ENCODE measurements at regions not wholly inside any gene's neighbourhood (a gene's known extent, or its start where the extent isn't known, plus 50 kb on each side); places are given as distances from the start of the nearest gene placed in this dataset.

DNA sequence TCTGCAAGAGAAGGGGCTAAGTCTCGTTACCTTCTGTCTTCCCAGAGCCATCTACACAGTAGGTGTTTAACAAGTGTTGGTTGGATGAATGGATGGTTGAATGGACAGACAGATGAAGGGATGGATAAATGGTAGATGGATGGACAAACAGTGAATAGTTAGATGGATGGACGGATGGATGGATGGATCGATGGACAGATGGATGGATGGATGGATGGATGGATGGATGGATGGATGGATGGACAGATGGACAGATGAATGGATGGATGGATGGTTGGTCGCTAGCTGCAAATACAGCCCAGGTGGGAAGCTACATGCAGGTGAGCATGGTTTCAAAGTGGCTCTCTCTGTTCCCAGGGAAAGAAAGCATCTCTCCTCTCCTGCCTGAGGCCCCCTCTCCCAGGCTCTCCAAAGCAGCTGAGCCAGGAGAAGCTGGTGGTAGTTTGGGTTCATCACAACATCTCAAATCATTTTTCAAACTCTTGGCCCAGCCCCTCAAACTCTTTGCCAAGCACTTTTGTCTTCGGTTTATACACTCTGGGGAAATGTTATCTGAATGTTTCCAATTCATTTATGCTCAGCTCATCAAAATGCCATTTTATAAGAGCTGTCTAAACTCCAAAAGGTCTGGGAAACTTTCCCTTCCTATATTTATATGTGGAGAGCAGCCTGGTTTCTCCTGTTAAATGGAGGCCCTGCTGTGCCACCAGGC lies 192.7 kb downstream of the ANAPC1 start:
- ATAC-seq (no peak), DNase-seq (no peak)
- intact Hi-C loops (cut with DNase I): no loop called here

DNA sequence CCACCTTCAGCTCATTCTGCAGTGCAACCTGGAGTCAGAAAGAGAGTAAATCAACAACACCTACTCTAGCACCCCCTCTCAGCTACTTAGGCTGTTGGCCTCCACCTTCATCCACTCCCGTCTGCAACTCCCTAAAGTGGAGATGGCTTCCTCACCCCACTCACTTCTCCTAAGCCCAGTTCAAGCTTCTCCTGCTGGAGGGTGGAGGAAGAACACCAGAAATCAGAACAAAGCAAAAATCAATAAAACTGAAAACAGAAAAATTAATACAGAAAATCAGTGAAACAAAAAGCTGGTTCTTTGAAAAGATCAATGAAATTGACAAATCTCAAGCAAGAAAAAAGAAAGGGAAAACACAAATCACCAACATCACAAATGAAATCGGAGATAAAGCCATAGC lies 191.7 kb downstream of the ANAPC1 start:
- DNase-seq (no peak), ATAC-seq (no peak)
- intact Hi-C loops (cut with DNase I): no loop called here

DNA sequence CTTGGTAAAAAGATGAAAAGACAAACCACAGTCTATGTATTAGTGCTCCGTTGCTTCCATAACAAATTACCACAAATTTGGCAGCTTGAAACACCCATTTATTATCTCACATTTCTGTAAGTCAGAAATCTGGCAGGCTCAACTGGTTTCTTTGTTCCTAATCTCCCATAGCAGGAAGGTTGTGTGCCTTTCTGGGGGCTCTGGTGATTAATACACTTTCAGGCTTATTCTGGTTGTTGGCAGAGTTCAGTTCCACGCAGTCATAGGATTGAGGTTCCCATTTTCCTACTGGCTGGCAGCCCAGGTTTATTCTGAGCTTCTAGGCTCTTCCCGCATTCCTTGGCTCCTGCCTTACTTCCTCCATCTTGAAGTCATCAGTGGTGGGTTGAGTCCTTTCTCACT lies 189.3 kb downstream of the ANAPC1 start:
- intact Hi-C loops (cut with DNase I): no loop called here
- peak in 1 of 2 donors; percentile 60 for ATAC-seq
- peak; percentile 41 for DNase-seq

DNA sequence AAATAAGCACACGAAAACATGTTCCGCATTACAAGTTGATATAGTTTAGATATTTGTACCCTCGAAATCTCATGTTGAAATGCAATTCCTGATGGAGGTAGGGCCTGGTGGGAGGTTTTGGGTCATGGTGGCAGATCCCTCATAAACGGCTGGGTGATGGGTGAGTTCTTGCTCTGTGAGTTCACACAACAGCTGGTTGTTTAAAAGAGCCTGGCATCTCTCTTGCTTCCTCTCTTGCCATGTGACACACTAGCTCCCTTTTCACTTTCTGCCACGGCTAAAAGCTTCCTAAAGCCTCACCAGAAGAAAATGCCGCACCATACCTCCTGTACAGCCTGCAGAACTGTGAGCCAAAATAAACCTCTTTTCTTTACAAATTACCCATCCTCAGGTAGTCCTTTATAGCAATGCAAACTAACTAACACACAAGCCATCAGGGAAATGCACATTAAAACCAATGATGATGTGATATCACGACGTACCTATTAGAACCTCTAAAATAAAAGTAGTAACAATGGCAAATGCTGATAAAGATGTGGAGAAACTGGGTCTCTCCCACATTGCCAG lies 188.5 kb downstream of the ANAPC1 start:
- ATAC-seq (no peak), DNase-seq (no peak)
- intact Hi-C loops (cut with DNase I): no loop called here

DNA sequence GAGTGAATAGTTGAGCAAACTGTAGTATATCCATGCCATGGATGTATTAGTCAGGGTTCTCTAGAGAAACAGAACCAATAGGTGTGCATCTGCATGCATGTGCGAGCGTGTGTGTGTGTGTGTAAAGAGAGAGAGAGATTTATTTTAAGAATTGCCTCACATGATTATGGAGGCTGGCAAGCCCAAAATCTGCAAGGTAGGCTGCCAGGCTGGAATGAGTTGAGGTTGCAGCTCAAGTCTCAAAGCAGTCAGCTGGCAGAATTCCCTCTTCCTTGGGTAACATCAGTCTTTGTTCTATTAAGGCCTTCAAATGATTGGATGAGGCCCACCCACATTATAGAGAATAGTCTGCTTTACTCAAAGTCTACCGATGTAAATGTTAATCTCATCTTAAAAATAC lies 187.8 kb downstream of the ANAPC1 start:
- DNase-seq (no peak), ATAC-seq (no peak)
- intact Hi-C loops (cut with DNase I): no loop called here

DNA sequence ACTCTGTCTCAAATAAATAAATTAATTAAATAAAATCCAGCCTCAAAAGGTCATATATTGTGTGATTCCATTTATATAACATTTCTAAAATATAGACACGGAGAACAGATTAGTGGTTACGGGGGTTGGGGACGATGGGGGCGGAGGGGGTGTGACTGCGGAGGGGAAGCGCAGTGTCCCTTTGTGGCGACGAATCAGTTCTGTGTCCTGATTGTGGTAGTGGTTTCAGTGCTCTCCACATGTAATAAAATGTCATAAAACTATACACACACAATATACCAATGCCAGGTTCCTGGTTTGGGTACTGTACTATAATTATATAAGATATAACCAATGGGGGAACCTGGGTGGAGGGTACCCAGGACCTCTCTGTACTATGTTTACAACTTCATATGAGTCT lies 186.4 kb downstream of the ANAPC1 start:
- ATAC-seq (no peak), DNase-seq (no peak)
- intact Hi-C loops (cut with DNase I): no loop called here

DNA sequence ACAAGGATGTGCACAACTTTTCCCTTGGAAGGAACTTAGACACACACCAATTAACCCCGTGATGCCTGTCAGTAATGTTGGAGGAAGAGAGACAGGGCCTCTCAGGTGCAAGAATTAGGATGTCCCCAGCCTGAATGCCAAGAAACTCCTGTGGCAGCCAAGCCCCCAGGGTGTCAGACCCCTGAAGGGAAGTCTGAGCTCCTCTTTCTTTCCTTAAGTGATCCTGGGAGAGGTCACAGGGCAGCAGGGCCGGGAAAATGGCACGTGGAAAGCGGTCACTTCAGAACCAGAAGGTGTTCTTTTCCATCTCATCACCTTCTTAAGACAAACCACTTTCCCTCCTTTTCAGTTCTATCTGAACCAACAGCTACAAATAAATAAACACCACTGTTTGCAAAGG lies 185.9 kb downstream of the ANAPC1 start:
- DNase-seq (no peak), ATAC-seq (no peak)
- intact Hi-C loops (cut with DNase I): no loop called here

DNA sequence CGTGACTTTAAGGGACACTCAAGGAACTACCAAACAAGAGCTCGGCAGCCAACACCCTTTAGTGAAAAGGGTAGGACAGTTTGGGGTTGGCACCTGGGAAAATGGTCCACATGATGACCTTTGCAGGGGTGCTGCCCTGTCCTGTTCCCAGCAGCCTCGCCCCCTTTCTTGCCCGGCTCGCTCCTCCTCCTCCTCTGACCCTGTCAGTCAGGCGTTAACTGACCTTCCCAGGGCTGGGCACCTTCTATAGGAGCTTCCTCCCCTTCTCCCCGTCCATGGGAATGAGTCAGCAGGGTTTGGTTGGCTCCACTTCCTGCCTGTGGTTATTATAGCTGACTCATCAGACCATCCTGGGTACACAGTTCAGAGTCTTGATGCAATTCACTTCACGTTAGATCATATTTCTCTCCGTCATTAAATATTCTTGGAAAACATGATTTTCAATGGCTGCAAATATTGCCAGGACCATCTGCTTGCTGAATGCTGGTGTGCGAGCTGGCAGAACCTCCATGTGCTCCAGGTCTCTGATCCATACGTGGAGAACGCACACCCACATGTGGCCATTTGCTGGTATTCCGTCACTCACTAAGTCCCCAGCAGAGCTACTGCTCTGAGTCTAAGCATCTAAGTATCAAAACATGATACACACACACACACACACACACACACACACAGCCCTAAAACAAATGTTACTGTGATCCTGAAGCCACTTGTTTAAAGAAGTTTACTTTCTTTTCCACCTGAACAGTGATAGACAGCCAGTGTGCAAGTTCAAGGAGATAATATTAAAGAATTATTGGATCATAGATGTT lies 185.0 kb downstream of the ANAPC1 start:
- DNase-seq: peak; percentile 68
- peak; percentile 86 to 94 for ATAC-seq
- intact Hi-C loops (cut with DNase I): no loop called here

DNA sequence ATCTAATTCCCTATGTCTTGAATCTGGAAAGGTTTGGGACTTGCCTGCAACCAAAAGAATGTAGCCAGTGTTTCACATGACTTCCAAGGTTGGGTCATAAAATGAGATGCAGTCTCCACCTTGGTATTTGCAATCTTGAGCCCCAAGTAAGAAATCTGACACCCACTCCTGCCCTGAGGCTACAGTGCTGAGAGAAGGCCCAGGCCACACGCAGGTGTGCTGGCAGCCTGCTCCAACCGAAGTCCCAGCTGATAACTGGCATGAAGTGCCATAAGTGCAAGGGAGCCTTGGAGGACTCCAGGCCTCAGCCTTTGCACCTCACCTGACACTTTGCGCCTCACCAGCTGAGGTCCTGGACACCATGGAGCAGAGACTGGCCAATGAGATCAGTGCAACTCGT lies 182.7 kb downstream of the ANAPC1 start:
- intact Hi-C loops (cut with DNase I): no loop called here
- ATAC-seq: no peak
- DNase-seq: no peak

DNA sequence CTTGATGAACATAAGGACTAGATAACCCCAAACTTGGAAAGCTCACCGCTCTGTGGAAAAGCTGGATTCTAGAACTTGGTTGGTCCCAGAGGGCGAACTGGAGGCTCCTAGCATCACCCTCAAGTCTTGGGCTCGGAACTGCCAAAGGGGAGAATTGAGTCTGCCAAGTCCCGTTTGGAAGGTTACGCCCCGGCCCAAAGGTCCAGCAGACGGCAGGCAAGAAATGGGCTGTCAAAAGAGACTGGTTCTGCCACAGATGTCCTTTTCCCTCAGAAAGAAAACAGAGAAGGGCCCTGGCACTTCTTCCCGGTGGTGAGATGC lies 182.2 kb downstream of the ANAPC1 start:
- no peak for DNase-seq
- intact Hi-C loops (cut with DNase I): no loop called here
- no peak for ATAC-seq

DNA sequence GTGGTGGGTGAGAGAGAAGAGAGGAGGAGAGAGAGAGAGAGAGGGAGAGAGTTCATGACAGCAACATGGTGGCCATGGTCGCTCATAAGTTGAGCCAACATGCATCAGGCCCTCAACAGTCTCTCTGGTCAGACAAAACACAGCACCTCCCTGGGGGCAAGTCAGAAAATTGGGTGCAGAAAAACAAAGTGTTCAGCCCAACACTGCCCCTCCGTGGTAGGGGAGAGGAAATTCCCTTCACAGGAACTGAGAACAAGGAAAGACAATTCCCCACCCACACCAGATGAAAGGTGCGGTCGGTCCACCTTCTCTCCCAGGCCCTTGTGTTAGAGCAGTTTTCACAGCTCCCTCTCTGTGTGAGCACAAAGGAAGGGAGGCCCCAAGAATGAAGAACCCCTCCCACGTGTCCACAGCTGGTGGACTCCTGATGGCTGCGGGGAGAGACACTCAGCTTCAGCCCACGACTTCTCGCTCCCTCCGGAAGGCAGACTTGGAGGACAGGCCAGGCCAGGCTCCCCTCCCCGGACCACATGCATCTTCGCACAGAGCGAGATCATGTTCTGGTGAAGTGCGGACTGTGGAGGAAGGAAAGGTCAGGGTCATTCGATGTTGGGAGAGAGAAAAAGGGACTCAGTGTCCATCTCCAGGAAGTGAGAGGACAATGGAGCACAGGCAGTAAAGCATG lies 181.7 kb downstream of the ANAPC1 start:
- peak; percentile 39 for DNase-seq
- intact Hi-C loops (cut with DNase I): no loop called here
- ATAC-seq: peak; percentile 15 to 41

DNA sequence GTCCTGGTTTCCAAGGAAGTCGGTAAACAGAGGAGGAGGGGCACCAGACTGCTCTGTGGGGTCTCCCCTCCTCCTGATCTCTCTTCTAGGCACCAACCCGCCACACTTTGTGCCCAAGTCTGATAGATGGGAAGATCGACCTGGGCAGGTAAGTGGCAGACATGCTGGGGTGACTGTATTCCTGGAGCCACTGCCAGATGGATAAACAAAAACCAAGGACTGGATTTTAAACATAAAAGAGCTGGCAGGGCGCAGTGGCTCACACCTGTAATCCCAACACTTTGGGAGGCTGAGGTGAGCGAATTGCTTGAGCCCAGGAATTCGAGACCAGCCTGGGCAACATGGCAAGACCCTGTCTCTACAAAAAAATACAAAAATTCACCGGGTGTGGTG lies 181.2 kb downstream of the ANAPC1 start:
- intact Hi-C loops (cut with DNase I): no loop called here
- no peak for ATAC-seq
- DNase-seq: no peak

DNA sequence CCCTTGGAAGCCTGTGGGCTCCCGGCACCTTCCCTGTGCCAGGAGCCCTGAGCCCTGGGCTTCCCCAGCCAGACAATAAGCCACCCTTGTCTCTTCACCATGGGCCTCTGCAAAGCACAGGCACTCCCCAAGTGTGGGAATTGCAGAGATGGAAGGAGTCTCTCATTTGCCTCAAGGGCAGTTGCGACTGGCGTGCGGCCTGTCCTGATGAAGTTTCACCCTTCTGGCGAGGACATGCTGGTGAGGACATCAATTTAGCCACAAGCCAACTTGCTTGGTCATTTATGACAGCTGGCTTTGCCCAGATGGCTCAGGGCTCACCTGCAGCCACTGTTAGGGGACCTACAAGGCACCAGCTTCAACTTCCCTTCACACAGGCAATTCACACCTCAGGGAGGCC lies 180.2 kb downstream of the ANAPC1 start:
- intact Hi-C loops (cut with DNase I): no loop called here

DNA sequence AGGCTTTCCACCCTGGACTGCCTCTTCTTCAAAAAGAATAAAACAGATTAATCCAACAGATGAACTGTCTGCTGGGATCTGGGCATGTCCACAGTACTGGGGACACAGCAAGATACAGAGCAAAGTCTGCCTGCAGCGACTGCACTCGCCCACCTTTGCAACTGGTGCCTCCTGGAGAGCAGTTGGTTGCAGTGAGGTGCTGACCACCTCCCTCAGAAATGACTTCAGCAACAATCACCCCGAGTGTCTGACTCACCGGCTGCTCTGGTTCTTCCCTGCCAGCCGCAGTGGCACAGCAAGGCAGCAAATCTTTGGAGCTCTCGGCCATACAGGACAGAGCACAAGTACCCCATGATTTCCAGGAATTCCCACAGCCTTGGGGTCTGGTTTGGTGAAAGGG lies 179.7 kb downstream of the ANAPC1 start:
- no peak for ATAC-seq
- no peak for DNase-seq
- intact Hi-C loops (cut with DNase I): no loop called here

More for the DNA sequence above, 180.2 kb downstream of the ANAPC1 start:
- DNase-seq: no peak
- ATAC-seq: no peak

DNA sequence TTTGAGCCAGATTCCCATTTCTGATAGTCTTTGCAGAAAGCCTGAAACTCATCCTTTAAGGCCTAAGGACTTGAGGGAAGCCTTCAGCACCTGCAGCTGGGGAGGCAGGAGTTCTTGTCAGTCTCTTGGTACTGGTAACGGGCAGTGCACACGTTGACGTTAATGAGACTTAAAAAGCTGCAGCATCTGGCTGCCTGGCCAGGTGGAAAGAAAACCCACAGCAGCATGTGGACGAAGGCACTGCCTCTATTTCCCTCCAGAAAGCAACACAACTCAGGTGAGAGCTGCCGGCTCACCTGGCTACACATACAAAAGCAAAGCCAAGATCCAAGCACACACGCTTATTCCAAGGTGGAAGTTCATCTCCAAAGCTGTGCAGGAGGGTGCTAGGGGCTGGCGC lies 178.8 kb downstream of the ANAPC1 start:
- DNase-seq: no peak
- intact Hi-C loops (cut with DNase I): no loop called here
- ATAC-seq: no peak

DNA sequence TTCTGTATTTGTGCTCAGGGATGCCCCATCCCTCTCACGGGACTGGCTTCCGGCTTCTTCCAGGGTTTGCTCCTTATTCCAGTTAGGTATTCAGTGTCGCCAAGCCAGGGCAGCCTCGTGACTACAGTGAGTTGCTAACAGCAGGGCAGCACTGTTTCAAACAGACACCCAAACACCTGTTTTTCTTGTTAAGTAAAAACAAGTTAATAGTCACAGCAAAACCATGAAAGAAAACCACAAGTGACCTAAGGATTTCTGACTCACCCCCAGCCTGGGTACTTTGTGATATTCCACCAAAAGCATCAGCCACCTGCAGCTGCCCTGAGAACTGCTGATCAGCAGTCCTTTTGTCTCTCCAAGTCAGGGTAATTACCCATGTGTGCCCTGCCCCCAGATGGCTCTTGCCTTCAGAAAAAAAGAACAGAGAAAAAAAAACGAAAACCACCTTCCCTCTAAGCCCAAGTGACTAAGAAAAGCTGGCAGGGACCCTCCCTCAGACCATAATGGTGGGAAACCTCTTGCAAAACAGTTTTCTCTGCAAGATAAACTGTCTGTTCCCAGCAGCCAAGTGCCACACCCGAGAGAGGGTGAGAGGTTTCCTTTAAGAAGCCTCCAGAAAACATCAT lies 178.2 kb downstream of the ANAPC1 start:
- intact Hi-C loops (cut with DNase I): no loop called here
- peak in 1 of 2 donors; percentile 59 for ATAC-seq

DNA sequence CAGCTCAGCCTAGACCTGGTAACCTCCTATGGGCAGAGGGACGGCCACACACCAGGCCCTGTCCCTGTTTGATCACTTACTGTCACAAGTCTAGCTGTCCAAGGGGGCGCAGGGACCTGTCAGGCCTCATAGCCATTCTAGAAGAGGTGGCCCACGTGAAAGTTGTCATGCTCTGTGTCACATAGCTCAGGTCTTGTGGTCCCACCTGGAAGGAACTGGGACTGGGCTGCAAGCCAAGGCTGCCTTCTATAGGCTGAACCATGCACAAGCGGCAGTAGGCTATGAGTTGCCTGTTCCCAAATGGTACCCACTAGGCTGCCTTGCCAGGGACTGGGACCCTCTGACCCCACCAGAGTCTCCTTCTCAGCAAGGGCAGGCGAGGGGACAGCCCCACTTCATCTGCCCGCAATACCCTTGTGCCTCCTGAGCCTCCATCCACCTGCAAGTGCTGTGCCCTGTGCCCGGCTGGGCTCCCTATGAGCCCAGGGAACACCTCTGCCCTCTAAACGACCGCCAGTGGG lies 177.5 kb downstream of the ANAPC1 start:
- ATAC-seq (no peak), DNase-seq (no peak)
- intact Hi-C loops (cut with DNase I): no loop called here

More for the DNA sequence above, 178.2 kb downstream of the ANAPC1 start:
- DNase-seq: no peak

DNA sequence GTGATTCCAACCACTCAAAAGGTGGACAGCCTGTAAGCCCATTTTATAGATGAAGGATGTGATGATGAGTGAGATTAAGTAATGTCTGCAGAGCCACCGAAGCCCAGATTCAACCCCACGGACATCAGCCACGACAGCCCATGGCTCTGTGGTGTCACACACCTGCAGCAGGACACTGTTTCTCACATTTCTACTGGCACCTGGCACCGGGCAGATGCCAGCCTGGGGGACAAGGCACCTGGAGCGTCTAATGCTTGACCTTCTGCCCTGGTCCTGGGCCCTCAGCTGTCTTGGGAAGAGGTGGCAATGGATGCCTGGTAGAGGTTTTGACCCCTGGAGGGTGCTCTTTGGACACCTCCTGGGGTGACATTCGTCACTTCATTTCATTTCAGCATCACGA lies 176.3 kb downstream of the ANAPC1 start:
- intact Hi-C loops (cut with DNase I): no loop called here
- ATAC-seq: no peak

DNA sequence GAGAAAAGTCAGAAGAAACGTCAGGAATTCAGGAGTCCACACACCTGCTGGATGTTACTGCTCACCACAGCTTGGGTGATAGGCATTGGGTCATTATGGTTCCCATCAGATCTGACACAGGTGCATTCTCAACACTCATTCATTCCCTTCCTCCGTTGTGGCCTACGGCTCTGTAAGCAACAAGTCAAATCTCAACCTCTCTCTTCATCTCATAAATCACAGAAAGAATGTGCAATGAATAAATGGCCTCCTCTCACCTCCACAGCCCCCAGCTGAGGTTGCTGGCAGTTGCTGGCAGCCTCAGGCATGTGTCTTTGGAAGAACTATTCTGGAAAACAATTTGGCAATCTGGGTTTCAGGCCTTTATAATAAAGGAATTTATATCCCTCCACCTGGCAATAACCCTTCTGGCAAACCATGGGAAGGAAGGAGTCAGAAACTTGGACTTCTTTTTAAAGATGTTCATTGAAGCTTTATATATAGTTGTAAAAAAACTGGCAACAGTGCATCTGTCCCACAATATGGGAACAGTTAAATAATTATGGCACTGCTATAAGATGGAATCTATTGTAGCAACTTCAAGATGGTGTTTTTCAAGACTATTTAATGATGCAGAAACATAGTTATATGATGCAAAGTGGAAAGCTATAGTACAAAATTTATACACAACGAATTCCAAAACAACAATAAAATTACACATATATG lies 175.4 kb downstream of the ANAPC1 start:
- no peak for ATAC-seq
- intact Hi-C loops (cut with DNase I): no loop called here

More for the DNA sequence above, 176.3 kb downstream of the ANAPC1 start:
- DNase-seq: no peak

More for the DNA sequence above, 175.4 kb downstream of the ANAPC1 start:
- DNase-seq: no peak
